Skeletal muscle cell (primary cell): ENCODE measurements at regions not wholly inside any gene's neighbourhood (a gene's known extent, or its start where the extent isn't known, plus 50 kb on each side); places are given as distances from the start of the nearest gene placed in this dataset.
A peak's percentile ranks its signal among the peaks of the same experiment; 100 is the strongest.

Experiments used
- DNase-seq: peaks from one replicate; pipeline ENCODE4 v3.0.0-alpha.2; 2010; ENCODE audit warnings: low read depth
- H3K4me3 ChIP-seq: 2 replicates; pipeline ENCODE4 v1.5.1; 2011; ENCODE audit warnings: low read depth, mild to moderate bottlenecking, control low read depth, low read length, moderate library complexity

DNA sequence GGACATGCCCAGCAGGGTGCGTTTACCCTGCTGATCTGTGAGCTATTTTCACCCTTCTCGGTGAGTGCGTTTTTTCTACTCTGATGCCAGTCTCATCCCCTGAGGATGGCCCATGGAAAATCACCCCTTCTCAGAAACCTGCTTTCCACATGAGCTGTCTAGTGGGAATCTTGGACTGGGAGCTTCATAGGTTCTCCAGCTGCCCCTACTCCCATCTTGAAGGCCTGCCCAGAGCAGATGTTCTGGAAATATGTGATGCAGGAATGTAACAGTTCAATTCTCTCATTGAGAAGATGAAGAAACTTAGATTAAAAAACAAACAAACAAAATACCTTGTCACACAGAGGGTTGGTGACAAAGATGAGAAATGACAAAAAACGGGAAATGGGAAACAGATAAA, 146.9 kb upstream of the RAB11FIP2 start:
- DNase-seq: no peak
- no peak overlapping the region for H3K4me3 ChIP-seq

DNA sequence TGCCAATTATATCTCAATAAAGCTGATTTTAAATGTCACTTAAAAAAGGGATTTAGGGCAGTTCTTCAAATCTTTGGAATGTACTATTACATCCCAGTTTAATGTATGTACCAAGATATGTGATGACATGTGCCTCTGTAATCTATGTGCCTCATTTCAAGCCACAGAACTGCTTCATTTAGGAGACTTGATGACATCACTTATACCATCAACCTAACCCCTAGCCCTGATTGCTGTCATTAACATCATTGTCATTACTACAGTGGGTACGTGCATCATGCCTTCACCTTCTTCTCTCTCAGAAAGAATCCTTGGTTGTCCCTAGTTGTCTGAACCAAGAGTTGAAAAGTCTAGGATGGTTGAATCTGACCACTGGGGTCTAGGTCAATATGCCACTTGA, 134.3 kb upstream of the RAB11FIP2 start:
- H3K4me3 ChIP-seq: no peak overlapping the region
- DNase-seq: no peak

DNA sequence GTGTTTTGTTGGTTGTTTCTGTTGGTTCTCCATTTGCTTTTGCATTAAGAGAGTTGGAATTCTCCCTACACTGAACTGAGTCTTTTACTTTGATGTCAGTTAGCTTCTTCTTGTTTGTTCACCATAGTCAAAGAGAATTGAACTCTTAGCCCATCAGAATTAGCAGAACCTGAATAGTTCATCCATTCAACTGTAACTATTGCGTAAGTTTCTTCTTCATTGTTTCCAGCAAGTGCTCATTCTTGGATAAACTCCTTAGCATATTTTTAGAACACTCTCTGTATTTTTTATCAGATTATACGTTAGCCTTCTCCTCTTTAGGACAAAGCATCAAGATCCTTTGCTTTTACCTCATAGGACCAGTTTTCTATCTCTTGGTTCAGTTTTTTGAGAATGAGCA, 128.4 kb upstream of the RAB11FIP2 start:
- no peak for DNase-seq
- no peak overlapping the region for H3K4me3 ChIP-seq

DNA sequence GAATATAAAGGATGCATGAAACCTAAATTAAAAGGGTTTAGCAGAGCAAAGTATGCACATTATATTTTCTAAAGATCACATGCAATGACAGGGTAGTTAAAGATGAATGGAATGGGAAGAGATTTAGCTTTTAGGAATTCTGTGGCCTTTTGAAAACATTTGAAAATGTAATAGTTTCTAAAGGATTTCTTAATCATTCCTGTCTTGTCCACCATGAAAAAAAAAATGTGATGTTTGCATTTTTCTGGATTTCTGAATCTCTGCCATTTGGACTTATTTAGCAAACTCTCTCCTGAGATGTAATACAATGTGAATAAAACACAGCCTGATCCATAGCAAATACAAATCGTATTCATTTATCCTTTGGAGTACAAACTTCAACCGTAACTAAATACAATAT, 126.6 kb upstream of the RAB11FIP2 start:
- no peak overlapping the region for H3K4me3 ChIP-seq
- DNase-seq: no peak

DNA sequence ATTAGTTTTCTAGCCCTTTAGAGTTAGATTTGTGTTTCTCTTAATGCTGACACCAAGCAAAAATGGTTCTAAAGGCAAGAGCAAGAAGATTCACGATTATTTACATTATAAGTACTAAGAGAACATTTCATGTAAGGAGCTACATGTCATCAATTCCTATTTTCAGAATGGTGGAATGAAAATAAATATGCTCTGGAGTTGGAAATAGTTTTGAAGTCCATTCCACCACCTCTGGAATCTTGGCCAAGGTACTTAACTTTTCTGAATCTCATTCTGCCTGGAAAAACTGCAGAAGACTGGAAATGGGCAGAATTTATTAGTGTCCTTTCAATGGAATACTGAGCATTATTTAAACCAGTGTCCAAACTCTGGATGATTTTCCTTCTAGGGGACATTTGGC, 125.1 kb upstream of the RAB11FIP2 start:
- H3K4me3 ChIP-seq: no peak overlapping the region

DNA sequence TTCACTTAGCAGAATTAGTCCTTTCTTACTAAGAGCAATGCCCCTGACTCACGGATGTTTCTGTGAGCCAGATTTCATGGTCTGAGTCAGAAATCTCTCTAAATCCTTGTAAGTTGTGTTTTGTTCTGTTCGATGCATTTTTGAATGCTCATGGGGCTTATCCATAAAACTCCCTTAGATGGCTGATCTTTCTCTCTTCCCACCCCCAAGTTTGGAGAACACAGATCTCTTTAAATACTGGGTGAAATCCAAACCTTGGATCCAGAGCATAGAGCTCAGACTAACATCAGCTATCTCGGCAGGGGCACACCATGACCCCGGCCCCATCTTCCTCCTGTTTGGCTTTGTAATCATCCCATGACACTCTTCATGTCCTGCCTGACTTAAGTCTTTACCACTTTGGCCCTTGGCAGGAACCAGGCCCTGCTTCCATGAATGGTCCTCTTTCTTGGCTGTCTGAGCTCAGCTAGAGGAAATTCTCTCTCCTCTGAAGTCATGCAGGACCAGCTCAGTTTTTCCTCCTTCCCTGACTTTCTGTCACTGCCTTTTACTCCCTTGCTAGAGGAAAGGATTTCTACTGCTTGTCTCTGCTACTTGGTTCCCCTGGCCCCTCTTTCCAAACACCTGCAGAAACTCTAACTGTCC, 120.4 kb upstream of the RAB11FIP2 start:
- DNase-seq: peak; percentile 68

More for the DNA sequence above, 125.1 kb upstream of the RAB11FIP2 start:
- DNase-seq: no peak

DNA sequence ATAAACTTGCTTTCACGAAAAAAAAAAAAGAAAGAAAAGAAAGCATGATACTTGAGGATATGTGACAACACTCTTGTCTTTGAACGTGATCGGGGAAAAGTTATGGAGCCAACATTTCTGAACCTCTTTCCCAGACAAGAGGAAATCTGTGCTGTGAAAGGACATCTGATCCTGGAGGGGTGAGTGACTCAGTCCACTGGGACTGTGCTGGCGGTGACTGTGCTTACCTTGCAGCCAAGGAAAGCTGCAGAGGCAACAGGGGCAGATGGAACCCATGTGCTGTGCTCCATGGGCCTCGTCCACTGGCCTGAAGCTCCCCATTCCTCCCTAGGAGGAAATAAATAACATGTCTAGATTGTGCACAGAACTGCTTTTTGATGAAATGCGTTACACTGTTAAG, 116.5 kb upstream of the RAB11FIP2 start:
- DNase-seq: peak; percentile 5
- H3K4me3 ChIP-seq: no peak overlapping the region

More for the DNA sequence above, 120.4 kb upstream of the RAB11FIP2 start:
- H3K4me3 ChIP-seq: no peak overlapping the region

DNA sequence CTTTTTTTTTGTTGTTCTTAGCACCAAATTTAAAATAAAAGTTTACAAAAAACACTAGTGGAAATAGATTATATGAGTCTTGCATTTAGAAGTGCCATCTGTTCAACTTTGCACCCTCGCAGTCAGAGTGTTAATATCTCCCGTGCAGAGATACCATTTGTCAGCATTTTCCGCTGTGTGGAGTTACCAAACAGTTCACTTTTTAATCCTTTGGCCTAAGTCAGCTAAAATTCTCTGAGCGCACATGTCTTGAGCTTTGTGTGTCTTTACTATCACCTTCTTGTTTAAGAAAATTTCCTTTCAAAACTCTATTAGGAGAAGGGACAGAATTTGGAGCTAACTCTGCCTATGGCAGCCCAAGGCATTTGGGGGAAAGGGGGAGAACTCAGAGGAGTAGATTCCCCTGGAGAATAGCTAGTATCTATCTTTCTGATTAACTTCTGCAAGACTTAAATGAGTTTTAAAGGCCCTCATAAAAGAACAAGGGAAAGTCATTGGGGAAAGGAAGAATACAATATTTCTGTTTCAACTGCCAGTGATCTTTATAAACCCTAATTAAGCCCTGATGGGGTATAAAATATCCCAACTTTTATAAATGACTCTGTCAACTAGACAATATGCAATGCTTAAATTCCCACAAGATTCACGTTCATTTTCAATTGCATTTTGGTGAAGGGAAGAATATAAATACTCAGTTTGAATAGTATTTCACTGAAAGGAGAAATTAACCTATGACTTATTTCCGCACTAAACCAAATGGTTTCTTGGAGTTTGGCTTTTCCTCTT, 114.9 kb upstream of the RAB11FIP2 start:
- no peak for DNase-seq
- no peak overlapping the region for H3K4me3 ChIP-seq

DNA sequence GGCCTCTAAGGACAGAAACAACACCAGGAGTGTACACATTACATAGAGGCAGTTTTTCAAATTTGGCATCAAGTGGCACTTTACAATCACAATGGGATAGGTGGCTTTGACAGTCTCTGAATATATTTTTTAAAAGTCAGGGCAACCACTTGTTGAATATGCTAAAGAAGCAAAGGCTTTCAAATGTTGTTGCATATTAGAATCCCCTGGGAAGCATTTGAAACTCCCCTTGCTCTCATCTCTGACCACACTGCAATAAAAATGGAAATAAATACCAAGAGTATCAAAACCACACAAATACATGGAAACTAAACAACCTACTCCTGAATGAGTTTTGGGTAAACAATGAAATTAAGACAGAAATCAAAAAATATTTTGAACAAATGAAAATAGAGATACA, 106.5 kb upstream of the RAB11FIP2 start:
- no peak overlapping the region for H3K4me3 ChIP-seq
- DNase-seq: no peak

DNA sequence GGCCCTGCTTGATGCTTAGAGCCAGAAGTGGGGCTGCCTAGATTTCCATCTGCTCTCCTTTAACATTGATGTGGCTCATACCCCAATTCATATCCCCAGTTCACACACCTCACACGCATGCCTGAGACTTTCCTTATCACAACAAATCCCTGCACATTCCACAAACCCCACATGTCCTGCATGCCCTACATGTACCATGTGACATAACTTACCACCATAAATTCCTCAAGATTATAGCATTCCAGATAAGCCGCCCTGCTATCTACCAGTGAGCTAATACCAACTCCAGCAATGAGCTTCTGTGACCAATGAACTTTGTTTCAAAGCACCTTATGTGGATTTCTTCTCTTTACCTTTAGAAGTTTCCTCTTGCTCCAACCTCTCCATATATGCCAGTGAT, 104.7 kb upstream of the RAB11FIP2 start:
- no peak overlapping the region for H3K4me3 ChIP-seq
- DNase-seq: no peak

DNA sequence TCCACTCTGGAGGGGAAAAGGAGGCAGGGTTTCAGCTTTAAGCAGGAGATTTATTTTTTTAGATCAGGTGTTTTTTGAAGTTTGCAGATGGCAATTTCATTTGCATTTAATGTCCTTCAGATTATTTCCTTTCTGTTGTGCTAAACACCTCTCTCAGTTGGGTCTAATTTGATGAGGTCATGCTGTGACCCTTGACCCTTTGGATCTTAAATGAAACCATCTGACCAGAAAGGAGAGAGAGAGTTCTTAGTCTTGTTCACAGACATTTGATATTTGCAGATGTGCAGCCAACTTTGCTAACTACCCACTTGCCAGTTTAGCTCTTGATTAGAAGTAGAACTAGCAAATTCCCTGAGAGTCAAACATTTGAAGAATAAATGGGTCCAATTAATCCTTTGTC, 101.5 kb upstream of the RAB11FIP2 start:
- no peak for DNase-seq
- H3K4me3 ChIP-seq: no peak overlapping the region

DNA sequence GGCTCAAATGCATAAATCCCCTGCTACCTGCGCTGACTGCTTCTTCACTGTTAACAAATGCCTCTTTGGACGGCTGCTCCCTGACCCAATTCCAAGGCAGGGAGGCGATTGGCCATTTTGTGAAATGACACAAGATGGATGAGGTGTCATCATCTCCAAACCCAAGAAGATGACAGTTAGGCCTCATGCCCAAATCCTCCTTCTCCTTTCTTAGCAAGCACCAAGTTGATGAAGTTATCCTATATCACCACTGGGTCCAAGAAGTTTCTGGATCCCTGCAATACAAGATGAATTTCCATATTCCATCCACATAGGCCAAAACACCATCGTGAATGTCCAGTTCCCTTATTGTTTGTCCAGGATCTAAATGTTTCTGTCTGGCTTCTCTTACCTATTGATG, 98.5 kb upstream of the RAB11FIP2 start:
- no peak for DNase-seq
- no peak overlapping the region for H3K4me3 ChIP-seq

DNA sequence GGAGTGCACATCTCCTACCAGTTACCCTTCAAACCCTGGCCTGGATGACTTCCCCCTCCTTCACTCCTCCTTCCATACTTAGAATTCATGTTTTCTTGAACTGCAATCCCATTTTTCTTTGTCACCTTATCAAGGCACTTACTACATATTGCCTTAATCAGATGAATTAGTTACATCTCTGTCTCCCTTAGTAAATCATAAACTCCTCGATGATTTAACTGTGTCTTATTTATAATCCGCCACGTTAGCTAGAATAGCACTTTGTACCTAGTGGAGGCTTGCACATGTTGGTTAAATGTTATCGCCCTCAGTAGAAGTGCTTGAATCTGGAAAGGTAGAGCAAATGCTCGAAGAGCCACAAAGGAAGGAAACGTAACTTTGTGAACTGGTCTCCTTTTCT, 94.7 kb upstream of the RAB11FIP2 start:
- no peak overlapping the region for H3K4me3 ChIP-seq
- DNase-seq: no peak

DNA sequence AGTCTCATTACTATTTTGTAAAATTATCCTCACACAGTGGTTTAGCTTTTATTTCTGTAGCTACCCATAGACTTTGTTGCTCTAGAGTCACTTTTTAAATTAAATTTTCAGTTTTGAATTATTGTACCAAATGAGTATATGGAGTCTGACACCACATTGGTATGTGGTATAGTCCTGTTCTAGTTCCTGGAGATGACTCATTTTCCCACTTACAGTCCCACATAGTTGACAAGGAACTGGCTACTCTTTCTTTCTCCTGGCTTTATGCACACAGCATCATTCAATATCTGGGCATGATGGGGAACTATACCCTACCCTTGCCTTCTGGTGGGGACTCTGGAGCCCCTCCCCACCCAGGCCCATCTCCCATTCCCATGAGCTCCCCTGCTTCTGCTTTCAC, 92.6 kb upstream of the RAB11FIP2 start:
- DNase-seq: peak; percentile 2
- no peak overlapping the region for H3K4me3 ChIP-seq

DNA sequence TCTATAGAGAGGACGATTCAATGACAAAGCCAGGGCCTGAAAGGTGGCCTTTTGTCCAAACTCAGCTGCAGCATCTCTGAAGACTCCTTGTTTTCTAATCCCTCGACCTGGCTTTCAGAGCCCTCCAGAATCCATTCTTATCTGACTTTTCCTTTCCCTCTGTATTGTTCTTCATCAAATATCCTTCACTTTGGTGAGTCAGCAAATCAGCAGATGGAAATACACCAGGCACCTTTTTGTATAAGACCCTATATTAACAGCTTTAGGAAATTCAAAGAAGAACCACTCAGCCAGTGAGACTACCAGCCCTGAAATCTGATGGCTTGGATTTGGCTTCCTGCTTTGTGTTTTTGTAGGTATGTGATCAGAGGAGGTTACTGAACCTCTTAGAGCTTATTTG, 81.9 kb upstream of the RAB11FIP2 start:
- no peak overlapping the region for H3K4me3 ChIP-seq
- DNase-seq: no peak

DNA sequence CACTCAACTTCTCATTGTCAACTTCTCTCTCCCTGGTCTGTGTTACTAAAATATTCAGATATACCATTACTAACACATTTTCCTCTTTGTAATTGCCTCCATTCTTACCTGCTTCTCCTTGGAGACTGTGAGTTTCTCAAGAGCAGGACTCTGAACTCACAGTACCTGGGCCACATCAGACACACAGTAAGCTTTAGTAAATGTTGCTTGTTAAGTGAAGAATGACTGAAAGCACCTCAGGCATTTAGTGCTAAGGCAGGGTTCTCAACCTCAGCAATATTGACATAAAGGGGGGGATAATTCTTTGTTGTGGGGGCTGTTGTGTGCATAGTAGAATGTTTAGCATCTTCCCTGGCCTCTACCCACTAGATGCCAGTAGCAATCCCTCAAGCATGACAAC, 72.0 kb upstream of the RAB11FIP2 start:
- no peak overlapping the region for H3K4me3 ChIP-seq
- DNase-seq: no peak

DNA sequence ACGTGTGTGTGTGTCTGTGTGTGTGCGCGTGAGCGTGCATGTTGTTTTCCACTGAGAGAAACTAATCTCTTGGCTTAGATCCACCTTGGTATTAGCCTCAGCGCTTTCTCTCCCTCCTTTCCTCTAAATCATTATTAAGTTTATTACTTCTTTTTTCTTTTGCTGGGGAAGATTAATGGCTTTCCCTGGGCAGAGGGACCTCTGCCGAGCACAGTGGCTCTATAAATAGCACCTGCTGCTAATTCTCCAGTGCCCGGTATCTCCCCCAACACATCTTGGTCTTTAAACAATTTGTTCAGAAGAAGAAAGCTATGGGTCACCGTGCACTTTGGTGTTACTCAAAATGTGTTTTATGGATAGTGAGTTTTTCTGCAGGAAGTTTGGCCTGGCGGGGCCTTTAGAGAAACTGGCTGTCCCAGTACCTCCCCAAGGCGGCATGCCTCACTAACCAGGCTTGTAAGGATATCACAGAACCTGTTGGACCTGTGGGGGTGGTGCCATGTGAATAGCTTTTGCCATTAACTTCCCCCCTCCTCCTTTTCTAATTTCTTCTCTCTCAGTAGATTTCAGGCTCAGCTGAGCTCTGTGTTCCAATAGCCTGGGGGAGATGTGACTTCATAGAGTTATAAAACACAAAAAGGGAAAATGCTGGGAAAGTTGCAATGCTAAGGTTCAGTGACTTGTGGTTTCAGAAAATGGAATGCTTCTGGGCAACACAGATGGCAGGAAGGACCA, 70.1 kb upstream of the RAB11FIP2 start:
- no peak for DNase-seq
- H3K4me3 ChIP-seq: no peak overlapping the region

DNA sequence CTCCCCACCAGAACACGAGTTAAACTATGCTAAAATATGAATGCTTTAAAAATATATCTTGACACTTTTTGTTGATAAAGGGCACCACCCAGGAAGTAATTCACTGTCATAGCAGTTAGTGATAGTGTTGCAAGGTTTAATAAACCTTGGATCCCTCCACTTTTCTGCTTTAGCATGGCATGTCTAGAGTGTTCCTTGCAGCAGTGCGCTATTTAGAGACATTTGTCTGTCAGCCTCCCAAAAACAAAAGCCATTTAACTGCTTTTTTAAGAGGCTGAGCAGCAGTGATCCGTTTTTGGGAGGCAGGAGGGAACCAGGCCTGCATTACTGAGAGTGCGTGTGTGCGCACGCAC, 69.6 kb upstream of the RAB11FIP2 start:
- no peak overlapping the region for H3K4me3 ChIP-seq
- DNase-seq: no peak

DNA sequence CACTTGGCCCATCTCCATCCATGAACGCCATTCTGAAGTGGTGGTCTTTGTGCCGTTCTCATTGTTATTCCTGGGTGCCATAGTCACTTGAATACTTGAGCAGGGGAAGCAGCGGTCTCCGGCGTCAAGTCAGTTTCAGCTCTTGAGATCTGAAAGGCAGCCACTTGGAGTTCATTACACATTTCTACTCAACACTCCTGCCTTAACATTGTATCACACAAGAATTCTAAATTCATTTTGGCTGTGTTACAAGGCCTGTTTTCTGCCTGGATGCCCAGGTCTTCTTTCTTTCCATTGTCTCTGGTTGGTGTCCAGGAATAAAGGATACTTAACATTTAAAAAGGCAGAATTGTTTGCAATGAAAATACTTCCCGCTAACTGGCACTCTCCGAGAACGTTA, 69.0 kb upstream of the RAB11FIP2 start:
- DNase-seq: no peak
- no peak overlapping the region for H3K4me3 ChIP-seq

DNA sequence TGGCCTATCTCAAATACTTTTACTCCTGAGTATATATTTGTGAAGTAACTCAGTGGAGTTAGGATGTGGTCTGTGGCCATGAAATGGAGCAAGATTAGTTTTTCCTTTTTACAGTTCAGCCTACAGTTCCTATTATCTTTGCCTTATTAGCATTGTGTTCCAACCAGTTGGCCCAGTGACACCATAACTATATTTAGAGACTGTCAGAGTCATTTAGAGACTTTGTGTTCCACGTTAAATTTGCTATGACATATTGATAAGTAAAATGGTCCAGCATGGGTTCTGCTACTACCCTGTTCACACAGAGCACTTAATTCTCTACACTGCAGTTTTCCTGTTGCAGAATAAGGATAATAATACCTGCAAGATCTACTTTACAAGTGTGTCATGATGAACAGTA, 68.3 kb upstream of the RAB11FIP2 start:
- no peak for DNase-seq
- no peak overlapping the region for H3K4me3 ChIP-seq
